ENCODE measurements at regions not wholly inside any gene's neighbourhood (a gene's known extent, or its start where the extent isn't known, plus 50 kb on each side); places are given as distances from the start of the nearest gene placed in this dataset.

DNA sequence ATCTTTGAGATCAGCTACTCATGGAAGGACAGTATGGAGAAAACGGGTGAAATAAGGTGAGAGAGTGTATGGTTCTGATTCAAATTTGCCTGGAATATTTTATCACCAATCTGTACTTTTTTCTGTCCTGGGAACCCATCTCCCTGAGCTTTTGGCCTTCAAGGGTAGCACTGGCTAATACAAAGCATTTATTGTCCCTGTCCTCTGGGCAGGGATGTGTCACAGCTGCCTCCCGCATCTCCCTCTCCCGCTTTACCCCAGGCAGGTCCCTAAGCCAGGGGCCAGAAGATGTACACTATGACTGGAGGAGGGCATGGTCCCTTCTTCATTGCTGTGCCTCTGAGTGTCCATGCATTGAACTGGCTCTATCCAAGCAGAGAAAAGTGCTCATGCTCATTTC lies 201.7 kb upstream of the CHRNA7 start:
- Histone ChIP-seq H3K9me3 (ENCODE audit: low read depth, low read length) (no peaks in the 10 kb centered on the region), H3K36me3 (ENCODE audit: insufficient read depth, low read length) (no peaks in the 10 kb centered on the region), H3K4me3 (no peak overlapping the region), H3K27ac (no peak overlapping the region), H3K9ac (ENCODE audit: insufficient read length) (no peak overlapping the region)
- DNase-seq (ENCODE audit: low read depth, low spot score) = no peak
- TF ChIP-seq FOXP2 (optimal IDR thresholded peaks at IDR 0.05; ENCODE audit: control extremely low read depth, extremely low read length, insufficient read depth) (no peak), EZH2 (IDR thresholded peaks at IDR 0.05) (no peak), POLR2AphosphoS5 (IDR thresholded peaks at IDR 0.05; ENCODE audit: borderline replicate concordance, low read depth, low read length) (no peak)

DNA sequence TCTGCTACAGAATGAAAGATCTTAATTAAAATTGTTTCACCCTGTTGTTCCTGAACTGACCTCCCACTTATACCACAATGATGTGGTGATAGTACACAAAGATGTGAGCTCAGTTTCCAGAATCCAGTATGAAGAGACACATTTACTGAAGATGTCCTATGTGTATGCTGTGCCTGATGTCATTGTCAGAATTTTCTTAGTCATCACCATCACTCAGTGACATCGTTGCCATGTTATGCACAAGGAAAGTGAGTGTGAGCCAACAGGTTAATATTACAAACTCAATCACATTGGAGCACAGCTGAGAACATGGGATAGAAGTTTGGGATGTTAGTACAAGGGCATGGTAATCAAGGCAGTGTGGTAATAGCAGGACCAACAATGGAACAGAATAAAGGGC lies 199.7 kb upstream of the CHRNA7 start:
- no peak for DNase-seq (ENCODE audit: low read depth, low spot score)
- no peak for TF ChIP-seq EZH2 (IDR thresholded peaks at IDR 0.05)
- TF ChIP-seq POLR2AphosphoS5 (IDR thresholded peaks at IDR 0.05; ENCODE audit: borderline replicate concordance, low read depth, low read length) = no peak
- no peak for TF ChIP-seq FOXP2 (optimal IDR thresholded peaks at IDR 0.05; ENCODE audit: control extremely low read depth, extremely low read length, insufficient read depth)
- Histone ChIP-seq H3K4me3 (no peak overlapping the region), H3K36me3 (ENCODE audit: insufficient read depth, low read length) (no peaks in the 10 kb centered on the region), H3K9me3 (ENCODE audit: low read depth, low read length) (no peaks in the 10 kb centered on the region), H3K27ac (no peak overlapping the region), H3K9ac (ENCODE audit: insufficient read length) (no peak overlapping the region)

- DNase-seq (ENCODE audit: low read depth, low spot score) = no peak
- Histone ChIP-seq H3K4me3 (no peak overlapping the region), H3K9ac (ENCODE audit: insufficient read length) (no peak overlapping the region), H3K9me3 (ENCODE audit: low read depth, low read length) (no peaks in the 10 kb centered on the region), H3K27ac (no peak overlapping the region), H3K36me3 (ENCODE audit: insufficient read depth, low read length) (no peaks in the 10 kb centered on the region)
- TF ChIP-seq EZH2 (IDR thresholded peaks at IDR 0.05) (no peak), POLR2AphosphoS5 (IDR thresholded peaks at IDR 0.05; ENCODE audit: borderline replicate concordance, low read depth, low read length) (no peak), FOXP2 (optimal IDR thresholded peaks at IDR 0.05; ENCODE audit: control extremely low read depth, extremely low read length, insufficient read depth) (no peak)
These were observed 198.7 kb upstream of the CHRNA7 start for GRCh38 chr15:31831596-31831995.

DNA sequence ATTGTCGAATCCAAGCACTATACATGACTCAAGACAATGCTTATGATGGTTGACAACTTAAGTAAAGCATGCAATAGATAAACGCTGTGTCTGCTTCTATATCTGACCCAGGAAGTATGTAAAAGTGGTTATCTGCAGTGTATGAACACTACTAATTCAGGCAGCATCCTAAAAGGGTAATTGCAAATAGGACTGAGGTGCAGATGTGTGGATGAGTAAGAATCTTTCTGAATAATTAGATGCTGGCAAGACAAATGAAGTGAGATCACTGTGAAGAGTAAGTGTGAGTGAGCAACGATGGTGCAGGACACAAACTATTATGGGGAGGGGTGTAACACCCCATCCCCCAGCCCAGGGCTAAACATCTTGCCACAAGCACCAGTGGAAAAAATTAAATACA lies 195.7 kb upstream of the CHRNA7 start:
- H3K4me3 ChIP-seq = no peak overlapping the region
- no peak overlapping the region for H3K27ac ChIP-seq
- no peak for DNase-seq (ENCODE audit: low read depth, low spot score)
- no peak overlapping the region for H3K9ac ChIP-seq (ENCODE audit: insufficient read length)
- no peaks in the 10 kb centered on the region for H3K36me3 ChIP-seq (ENCODE audit: insufficient read depth, low read length)
- TF ChIP-seq POLR2AphosphoS5 (IDR thresholded peaks at IDR 0.05; ENCODE audit: borderline replicate concordance, low read depth, low read length) (no peak), FOXP2 (optimal IDR thresholded peaks at IDR 0.05; ENCODE audit: control extremely low read depth, extremely low read length, insufficient read depth) (no peak)
- H3K9me3 ChIP-seq (ENCODE audit: low read depth, low read length) = no peaks in the 10 kb centered on the region

DNA sequence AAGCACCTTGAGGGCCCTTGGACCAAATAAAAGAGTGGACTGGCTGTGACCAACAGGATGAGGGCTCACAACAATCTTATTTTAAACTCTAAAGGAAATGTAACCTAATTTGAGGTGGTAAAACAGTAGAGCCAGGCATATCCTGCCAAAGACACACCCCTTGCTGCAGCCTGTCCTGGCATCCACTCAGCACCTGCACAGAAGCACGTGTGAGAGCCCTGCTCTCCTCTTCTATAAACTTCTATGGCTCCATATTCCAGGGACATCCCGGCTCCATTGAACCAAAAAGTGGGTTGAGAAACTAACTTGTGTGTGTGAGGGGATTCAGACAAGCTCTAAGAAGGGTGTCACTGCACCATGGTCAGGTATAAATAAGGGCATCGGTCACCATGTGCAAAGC lies 190.9 kb upstream of the CHRNA7 start:
- H3K9me3 ChIP-seq (ENCODE audit: low read depth, low read length) = no peaks in the 10 kb centered on the region
- no peak for DNase-seq (ENCODE audit: low read depth, low spot score)
- no peak for TF ChIP-seq FOXP2 (optimal IDR thresholded peaks at IDR 0.05; ENCODE audit: control extremely low read depth, extremely low read length, insufficient read depth)
- no peak for TF ChIP-seq POLR2AphosphoS5 (IDR thresholded peaks at IDR 0.05; ENCODE audit: borderline replicate concordance, low read depth, low read length)
- TF ChIP-seq EZH2 (IDR thresholded peaks at IDR 0.05) = no peak
- no peaks in the 10 kb centered on the region for H3K36me3 ChIP-seq (ENCODE audit: insufficient read depth, low read length)
- no peak overlapping the region for H3K4me3 ChIP-seq
- H3K27ac ChIP-seq = no peak overlapping the region
- no peak overlapping the region for H3K9ac ChIP-seq (ENCODE audit: insufficient read length)

GRCh38 chr15:31840849-31841476 lies 189.4 kb upstream of the CHRNA7 start:
- no peaks in the 10 kb centered on the region for H3K9me3 ChIP-seq (ENCODE audit: low read depth, low read length)
- H3K36me3 ChIP-seq (ENCODE audit: insufficient read depth, low read length) = no peaks in the 10 kb centered on the region
- no peak overlapping the region for H3K9ac ChIP-seq (ENCODE audit: insufficient read length)
- H3K4me3 ChIP-seq = no peak overlapping the region
- no peak for DNase-seq (ENCODE audit: low read depth, low spot score)
- H3K27ac ChIP-seq = no peak overlapping the region
- TF ChIP-seq EZH2 (IDR thresholded peaks at IDR 0.05) (no peak), POLR2AphosphoS5 (IDR thresholded peaks at IDR 0.05; ENCODE audit: borderline replicate concordance, low read depth, low read length) (no peak), FOXP2 (optimal IDR thresholded peaks at IDR 0.05; ENCODE audit: control extremely low read depth, extremely low read length, insufficient read depth) (no peak)

GRCh38 chr15:31842532-31843195 lies 187.7 kb upstream of the CHRNA7 start:
- Histone ChIP-seq H3K4me3 (no peak overlapping the region), H3K9ac (ENCODE audit: insufficient read length) (no peak overlapping the region), H3K36me3 (ENCODE audit: insufficient read depth, low read length) (no peaks in the 10 kb centered on the region), H3K9me3 (ENCODE audit: low read depth, low read length) (no peaks in the 10 kb centered on the region), H3K27ac (no peak overlapping the region)
- TF ChIP-seq EZH2 (IDR thresholded peaks at IDR 0.05) = no peak
- TF ChIP-seq FOXP2 (optimal IDR thresholded peaks at IDR 0.05; ENCODE audit: control extremely low read depth, extremely low read length, insufficient read depth) = no peak
- no peak for TF ChIP-seq POLR2AphosphoS5 (IDR thresholded peaks at IDR 0.05; ENCODE audit: borderline replicate concordance, low read depth, low read length)
- DNase-seq (ENCODE audit: low read depth, low spot score) = no peak

DNA sequence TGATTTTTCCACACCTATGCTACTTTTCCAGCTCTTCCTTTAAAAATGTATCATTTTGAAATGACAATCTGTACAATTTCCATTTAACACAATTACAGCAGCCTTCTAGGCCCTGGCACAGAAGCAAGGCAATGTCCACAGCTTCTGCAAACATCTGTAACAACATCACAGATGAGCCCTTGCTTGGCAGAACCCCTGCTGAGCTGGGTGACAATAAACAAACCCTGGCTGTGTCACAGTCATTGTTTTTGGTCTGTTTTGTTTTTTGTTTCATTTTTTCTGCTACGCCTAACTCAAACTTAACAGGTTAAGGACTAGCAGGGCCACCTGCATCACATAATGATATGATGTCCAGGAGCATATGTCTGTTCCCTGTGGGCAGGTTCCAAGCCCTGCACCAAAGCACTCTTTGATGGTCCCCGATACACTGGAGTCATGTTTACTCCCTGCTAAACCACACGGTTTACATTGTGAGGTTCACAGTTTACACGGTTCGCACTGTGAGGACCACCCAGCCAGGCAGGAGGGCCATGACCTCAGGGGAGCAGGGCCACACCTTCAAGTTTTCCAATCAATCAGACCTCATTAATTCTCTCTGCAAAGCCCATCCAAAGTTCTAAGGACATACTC lies 186.8 kb upstream of the CHRNA7 start:
- H3K4me3 ChIP-seq = no peak overlapping the region
- no peak for DNase-seq (ENCODE audit: low read depth, low spot score)
- TF ChIP-seq FOXP2 (optimal IDR thresholded peaks at IDR 0.05; ENCODE audit: control extremely low read depth, extremely low read length, insufficient read depth) (no peak), EZH2 (IDR thresholded peaks at IDR 0.05) (no peak), POLR2AphosphoS5 (IDR thresholded peaks at IDR 0.05; ENCODE audit: borderline replicate concordance, low read depth, low read length) (no peak)
- H3K9me3 ChIP-seq (ENCODE audit: low read depth, low read length) = no peaks in the 10 kb centered on the region
- H3K27ac ChIP-seq = no peak overlapping the region
- H3K9ac ChIP-seq (ENCODE audit: insufficient read length) = no peak overlapping the region
- H3K36me3 ChIP-seq (ENCODE audit: insufficient read depth, low read length) = no peaks in the 10 kb centered on the region
